WERI-Rb-1 (cell line): ENCODE measurements at regions not wholly inside any gene's neighbourhood (a gene's known extent, or its start where the extent isn't known, plus 50 kb on each side); places are given as distances from the start of the nearest gene placed in this dataset.
A peak's percentile ranks its signal among the peaks of the same experiment; 100 is the strongest.

Experiments
- DNase-seq: peaks from one replicate; pipeline ENCODE4 v3.0.0-alpha.2; 2020
- H3K27ac ChIP-seq: fragments of 250-450 bp; sonication (Bioruptor Pico); 2 replicates; pipeline ENCODE4 v1.5.1; 2020; ENCODE audit warnings: mild to moderate bottlenecking, moderate library complexity
- H3K27me3 ChIP-seq: fragments of 250-450 bp; sonication (Bioruptor Pico); 2 replicates; pipeline ENCODE4 v1.5.1; 2021; ENCODE audit warnings: mild to moderate bottlenecking, low read depth, moderate library complexity; ENCODE audit not compliant: insufficient read depth, severe bottlenecking
- H3K36me3 ChIP-seq: fragments of 250-450 bp; sonication (Bioruptor Pico); 2 replicates; pipeline ENCODE4 v1.5.1; 2020; ENCODE audit warnings: mild to moderate bottlenecking, moderate library complexity
- H3K4me3 ChIP-seq: 2 replicates; pipeline ENCODE4 v1.5.1; 2011; ENCODE audit warnings: low read depth, mild to moderate bottlenecking, control low read depth, low read length
- H3K9me3 ChIP-seq: fragments of 250-450 bp; sonication (Bioruptor Pico); 2 replicates; pipeline ENCODE4 v1.5.1; 2021; ENCODE audit warnings: mild to moderate bottlenecking, moderate library complexity; ENCODE audit not compliant: severe bottlenecking
- TF ChIP-seq, protein P1 (sequence below): IDR thresholded peaks from 2 replicates; pipeline ENCODE4 v1.5.1; 2011; ENCODE audit warnings: low read depth, mild to moderate bottlenecking, control low read depth, inconsistent platforms, low read length

DNA sequence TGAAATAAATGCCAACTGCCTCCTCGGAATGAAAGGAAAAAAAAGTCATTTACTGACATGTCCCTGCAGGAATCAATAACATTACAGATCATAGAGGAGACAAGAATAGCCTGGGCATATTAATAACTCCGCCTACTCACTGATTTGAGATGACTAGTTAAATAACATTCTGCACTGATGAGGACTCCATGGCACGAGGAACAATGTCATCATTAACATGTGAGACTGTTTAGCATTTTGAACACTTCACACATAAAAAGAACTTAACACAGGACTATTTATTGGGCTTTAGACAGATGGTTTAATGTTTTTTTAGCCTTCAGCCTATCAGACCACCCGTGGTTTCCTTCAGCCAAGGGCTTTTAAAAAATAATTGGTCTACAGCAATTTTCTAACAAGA is 170.1 kb downstream of the OLFM4 start:
- no peak overlapping the region for H3K27ac ChIP-seq
- H3K9me3 ChIP-seq = no peaks in the 10 kb centered on the region
- TF ChIP-seq, protein P1, sequence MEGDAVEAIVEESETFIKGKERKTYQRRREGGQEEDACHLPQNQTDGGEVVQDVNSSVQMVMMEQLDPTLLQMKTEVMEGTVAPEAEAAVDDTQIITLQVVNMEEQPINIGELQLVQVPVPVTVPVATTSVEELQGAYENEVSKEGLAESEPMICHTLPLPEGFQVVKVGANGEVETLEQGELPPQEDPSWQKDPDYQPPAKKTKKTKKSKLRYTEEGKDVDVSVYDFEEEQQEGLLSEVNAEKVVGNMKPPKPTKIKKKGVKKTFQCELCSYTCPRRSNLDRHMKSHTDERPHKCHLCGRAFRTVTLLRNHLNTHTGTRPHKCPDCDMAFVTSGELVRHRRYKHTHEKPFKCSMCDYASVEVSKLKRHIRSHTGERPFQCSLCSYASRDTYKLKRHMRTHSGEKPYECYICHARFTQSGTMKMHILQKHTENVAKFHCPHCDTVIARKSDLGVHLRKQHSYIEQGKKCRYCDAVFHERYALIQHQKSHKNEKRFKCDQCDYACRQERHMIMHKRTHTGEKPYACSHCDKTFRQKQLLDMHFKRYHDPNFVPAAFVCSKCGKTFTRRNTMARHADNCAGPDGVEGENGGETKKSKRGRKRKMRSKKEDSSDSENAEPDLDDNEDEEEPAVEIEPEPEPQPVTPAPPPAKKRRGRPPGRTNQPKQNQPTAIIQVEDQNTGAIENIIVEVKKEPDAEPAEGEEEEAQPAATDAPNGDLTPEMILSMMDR = no peak
- no peaks in the 10 kb centered on the region for H3K27me3 ChIP-seq
- no peaks in the 10 kb centered on the region for H3K36me3 ChIP-seq
- H3K4me3 ChIP-seq = no peak overlapping the region
- DNase-seq = no peak

DNA sequence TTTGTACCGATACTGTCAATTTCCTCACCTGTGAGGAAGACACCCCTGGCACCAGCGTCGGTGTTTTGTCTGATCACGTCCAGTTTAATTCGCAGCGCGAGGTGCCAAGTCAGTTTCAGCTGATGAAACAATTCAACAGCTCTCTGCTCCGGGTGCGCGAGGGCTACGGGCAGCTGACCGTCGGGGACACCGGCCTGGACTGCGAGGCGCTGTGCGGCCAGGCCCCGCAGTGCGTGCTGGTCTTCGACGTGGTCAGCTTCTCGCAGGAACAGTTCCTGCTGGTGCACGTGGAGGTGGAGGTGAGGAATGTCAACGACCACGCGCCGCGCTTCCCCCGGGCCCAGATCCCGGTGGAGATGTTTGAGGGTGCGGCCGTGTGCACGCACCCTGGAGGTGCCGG is 171.5 kb downstream of the OLFM4 start:
- Histone ChIP-seq H3K27ac (no peak overlapping the region), H3K4me3 (no peak overlapping the region), H3K9me3 (no peaks in the 10 kb centered on the region), H3K27me3 (no peaks in the 10 kb centered on the region), H3K36me3 (no peaks in the 10 kb centered on the region)
- TF ChIP-seq, protein P1 = no peak
- no peak for DNase-seq

DNA sequence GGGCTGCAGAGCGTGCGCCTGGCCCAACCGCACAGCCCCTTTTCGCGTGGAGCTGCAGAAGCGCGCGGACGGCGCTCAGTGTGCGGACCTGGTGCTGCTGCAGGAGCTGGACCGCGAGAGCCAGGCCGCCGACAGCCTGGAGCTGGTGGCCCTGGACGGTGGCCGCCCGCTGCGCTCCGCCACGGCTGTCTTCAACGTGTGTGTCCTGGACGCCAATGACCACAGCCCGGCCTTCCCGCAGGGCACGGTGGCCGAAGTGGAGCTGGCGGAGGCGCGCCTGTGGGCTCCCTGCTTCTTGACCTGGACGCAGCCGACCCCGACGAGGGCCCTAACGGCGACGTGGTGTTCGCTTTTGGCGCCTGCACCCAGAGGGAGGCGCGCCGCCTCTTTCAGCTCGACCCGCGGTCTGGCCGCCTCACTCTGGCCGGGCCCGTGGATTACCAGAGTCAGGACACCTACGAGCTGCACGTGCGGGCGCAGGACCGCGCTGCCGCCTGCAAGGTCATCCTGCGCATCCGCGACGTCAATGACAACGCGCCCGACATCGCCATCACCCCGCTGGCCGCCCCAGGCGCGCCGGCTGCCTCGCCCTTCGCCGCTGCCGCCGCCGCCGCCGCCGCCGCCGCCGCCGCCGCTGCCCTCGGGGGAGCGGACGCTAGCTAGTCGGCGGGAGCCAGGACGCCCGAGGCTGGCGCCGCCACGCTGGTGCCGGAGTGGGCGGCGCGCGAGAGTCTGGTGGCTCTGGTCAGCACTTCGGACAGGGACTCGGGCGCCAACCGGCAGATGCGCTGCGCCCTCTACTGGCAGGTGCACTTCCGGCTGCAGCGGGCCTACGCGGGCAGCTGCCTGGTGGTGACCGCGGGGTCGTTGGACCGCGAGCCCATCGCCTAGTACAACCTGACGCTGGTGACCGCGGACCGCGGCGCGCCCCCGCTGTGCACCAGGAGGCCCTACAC is 172.2 kb downstream of the OLFM4 start:
- no peak for DNase-seq
- no peak overlapping the region for H3K27ac ChIP-seq
- H3K27me3 ChIP-seq = no peaks in the 10 kb centered on the region
- H3K36me3 ChIP-seq = no peaks in the 10 kb centered on the region
- TF ChIP-seq, protein P1 = 0 out of 2 replicates have a peak, but pooled peaks have one; percentile 3
- no peak overlapping the region for H3K4me3 ChIP-seq
- H3K9me3 ChIP-seq = no peaks in the 10 kb centered on the region

DNA sequence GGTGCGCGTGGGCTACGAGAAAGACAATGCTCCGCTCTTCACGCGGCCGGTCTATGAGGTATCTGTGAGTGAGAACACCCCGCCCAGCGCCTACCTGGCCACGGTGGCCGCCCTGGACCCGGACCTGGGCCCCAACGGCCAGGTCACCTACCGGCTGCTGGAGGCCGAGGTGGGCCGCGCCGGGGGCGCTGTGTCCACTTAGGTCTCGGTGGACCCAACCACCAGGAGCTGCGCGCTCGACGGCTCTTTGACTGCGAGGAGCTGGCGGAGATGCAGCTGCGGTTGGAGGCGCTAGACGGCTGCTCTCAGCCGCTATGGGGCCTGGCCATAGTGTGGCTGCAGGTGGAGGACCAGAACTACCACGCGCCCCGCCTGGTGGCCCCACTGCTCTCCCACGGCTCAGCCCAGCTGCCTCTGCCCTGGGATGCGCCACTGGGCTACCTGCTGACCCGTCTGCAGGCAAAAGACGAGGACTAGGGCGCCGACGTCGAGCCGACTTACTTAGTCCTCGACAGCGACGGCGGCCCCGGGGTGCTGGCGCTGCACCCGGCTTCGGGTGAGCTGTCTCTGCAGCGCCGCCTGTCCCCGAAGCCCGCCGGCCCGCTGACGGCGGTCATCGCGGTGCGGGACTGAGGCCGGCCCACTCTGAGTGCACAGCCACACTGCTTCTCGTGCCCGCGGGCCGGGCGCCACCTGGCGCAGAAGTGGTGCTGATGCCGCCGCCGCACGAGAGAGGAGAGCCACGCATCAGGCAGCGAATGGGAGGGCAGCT is 173.0 kb downstream of the OLFM4 start:
- no peak overlapping the region for H3K4me3 ChIP-seq
- TF ChIP-seq, protein P1 = no peak
- no peak for DNase-seq
- no peak overlapping the region for H3K27ac ChIP-seq
- no peaks in the 10 kb centered on the region for H3K36me3 ChIP-seq
- H3K27me3 ChIP-seq = no peaks in the 10 kb centered on the region
- no peaks in the 10 kb centered on the region for H3K9me3 ChIP-seq

DNA sequence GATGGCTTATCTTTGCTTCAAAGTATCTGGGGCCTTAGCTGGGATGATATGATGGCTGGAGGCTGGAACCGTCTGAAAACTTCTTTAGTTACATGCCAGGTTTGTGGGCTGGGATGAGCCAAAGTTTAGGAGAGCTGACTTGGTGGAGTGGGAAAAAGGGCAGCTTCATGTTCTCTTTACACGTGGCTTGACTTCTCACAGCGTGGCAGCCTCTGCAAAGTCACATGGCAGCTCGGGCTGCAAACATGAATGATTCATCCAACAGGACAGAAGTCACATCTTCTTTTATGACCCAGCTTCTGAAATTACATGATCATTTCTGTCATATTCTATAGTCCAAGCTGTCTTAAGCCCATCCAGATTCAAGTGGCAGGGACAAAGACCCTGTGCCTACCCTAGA is 176.0 kb downstream of the OLFM4 start:
- H3K9me3 ChIP-seq = no peaks in the 10 kb centered on the region
- H3K27ac ChIP-seq = no peak overlapping the region
- no peak for DNase-seq
- no peak overlapping the region for H3K4me3 ChIP-seq
- TF ChIP-seq, protein P1 = no peak
- no peaks in the 10 kb centered on the region for H3K27me3 ChIP-seq
- no peaks in the 10 kb centered on the region for H3K36me3 ChIP-seq
